Hepatocyte (in vitro differentiated cells): ENCODE measurements at regions not wholly inside any gene's neighbourhood (a gene's known extent, or its start where the extent isn't known, plus 50 kb on each side); places are given as distances from the start of the nearest gene placed in this dataset.

Source experiments
- EZH2 ChIP-seq: fragments of 200-600 bp; sonication (generic); IDR thresholded peaks from 2 replicates; pipeline ENCODE4 v1.6.1; 2016; ENCODE audit warnings: antibody characterized with exemption, mild to moderate bottlenecking, borderline replicate concordance
- EZH2phosphoT487 ChIP-seq: fragments of 200-600 bp; sonication (generic); IDR thresholded peaks from one replicate; pipeline ENCODE4 v1.6.1; 2018; ENCODE audit warnings: antibody characterized with exemption, mild to moderate bottlenecking, low read depth, moderate library complexity; ENCODE audit not compliant: unreplicated experiment, severe bottlenecking
- TF ChIP-seq, protein P1 (sequence below): fragments of 200-600 bp; sonication (generic); IDR thresholded peaks from 2 replicates; pipeline ENCODE4 v1.5.1; 2016; ENCODE audit warnings: antibody characterized with exemption, mild to moderate bottlenecking; ENCODE audit not compliant: poor library complexity

DNA sequence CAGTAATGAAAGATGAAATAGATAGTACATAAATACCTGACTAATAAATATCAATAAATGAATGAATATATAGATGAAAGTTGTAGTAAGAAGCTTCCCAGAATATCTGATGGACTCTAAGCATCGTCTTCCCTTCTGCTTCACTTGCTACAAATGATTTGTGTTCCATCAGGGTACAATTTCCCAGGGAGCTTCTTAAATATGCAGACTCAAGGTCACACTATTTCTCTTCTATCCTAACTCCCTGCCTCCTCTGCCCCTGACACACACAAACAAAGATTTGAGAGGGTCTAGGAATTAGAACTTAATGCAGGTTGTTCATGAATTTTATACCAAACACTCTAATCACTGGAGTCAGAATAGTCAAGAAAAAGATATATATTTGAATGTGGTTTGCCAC, 415.9 kb upstream of the TMPRSS15 start:
- no peak for TF ChIP-seq EZH2
- TF ChIP-seq, protein P1, sequence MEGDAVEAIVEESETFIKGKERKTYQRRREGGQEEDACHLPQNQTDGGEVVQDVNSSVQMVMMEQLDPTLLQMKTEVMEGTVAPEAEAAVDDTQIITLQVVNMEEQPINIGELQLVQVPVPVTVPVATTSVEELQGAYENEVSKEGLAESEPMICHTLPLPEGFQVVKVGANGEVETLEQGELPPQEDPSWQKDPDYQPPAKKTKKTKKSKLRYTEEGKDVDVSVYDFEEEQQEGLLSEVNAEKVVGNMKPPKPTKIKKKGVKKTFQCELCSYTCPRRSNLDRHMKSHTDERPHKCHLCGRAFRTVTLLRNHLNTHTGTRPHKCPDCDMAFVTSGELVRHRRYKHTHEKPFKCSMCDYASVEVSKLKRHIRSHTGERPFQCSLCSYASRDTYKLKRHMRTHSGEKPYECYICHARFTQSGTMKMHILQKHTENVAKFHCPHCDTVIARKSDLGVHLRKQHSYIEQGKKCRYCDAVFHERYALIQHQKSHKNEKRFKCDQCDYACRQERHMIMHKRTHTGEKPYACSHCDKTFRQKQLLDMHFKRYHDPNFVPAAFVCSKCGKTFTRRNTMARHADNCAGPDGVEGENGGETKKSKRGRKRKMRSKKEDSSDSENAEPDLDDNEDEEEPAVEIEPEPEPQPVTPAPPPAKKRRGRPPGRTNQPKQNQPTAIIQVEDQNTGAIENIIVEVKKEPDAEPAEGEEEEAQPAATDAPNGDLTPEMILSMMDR: no peak
- TF ChIP-seq EZH2phosphoT487: no peak
